Cardiac muscle cell (in vitro differentiated cells and primary cell): ENCODE measurements at regions not wholly inside any gene's neighbourhood (a gene's known extent, or its start where the extent isn't known, plus 50 kb on each side); places are given as distances from the start of the nearest gene placed in this dataset.

Experiments used
- DNase-seq, 2 donors: peaks; one replicate each; pipeline versions ENCODE4 v3.0.0 to v3.0.0-alpha.2; 2010 to 2017; ENCODE audit warnings: low read depth in 1 of 2, low spot score in 1 of 2
- H3K27ac ChIP-seq: fragments of 200-600 bp; sonication (generic); 2 replicates; pipeline ENCODE4 v1.5.1; 2016
- H3K27me3 ChIP-seq: fragments of 200-600 bp; sonication (generic); 2 replicates; pipeline ENCODE4 v1.6.0; 2016; ENCODE audit warnings: control low read depth
- H3K36me3 ChIP-seq: fragments of 200-600 bp; sonication (generic); 2 replicates; pipeline ENCODE4 v1.5.1; 2016; ENCODE audit warnings: control low read depth
- H3K4me1 ChIP-seq: fragments of 200-600 bp; sonication (generic); 2 replicates; pipeline ENCODE4 v1.8.1; 2017; ENCODE audit warnings: low read depth, mild to moderate bottlenecking, mixed run types
- H3K4me3 ChIP-seq: fragments of 200-600 bp; sonication (generic); 2 replicates; pipeline ENCODE4 v1.5.1; 2016; ENCODE audit warnings: mild to moderate bottlenecking
- H3K9me3 ChIP-seq: fragments of 200-600 bp; sonication (generic); 2 replicates; pipeline ENCODE4 v1.5.1; 2017; ENCODE audit warnings: low read depth, mild to moderate bottlenecking, control low read depth
- TF ChIP-seq, protein P1 (sequence below): IDR thresholded peaks from 2 replicates; pipeline ENCODE4 v1.5.1; 2012; ENCODE audit warnings: low read depth, mild to moderate bottlenecking, low read length

DNA sequence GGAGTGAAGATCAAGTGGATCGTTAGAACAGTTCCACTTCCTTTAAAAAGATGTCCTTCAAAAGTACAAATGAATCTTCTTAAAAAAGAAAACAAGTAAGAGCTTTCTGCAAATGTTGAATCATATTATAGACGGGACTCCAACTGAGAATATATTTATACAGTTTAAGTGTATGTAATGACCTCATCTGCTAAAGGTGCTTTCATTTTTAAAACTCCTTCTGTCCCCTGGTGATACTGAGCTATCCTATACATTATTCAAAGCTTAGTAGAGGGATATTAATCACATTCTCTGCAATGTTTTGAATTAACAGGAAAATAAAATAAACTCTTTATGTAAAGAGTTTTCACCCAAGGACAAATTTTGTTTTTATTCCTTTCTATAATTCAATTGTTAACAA lies 420.7 kb upstream of the SLC8A1 start:
- Histone ChIP-seq H3K36me3 (no peaks in the 10 kb centered on the region), H3K9me3 (no peaks in the 10 kb centered on the region), H3K4me3 (no peak overlapping the region), H3K27ac (no peak overlapping the region), H3K4me1 (no peaks in the 10 kb centered on the region), H3K27me3 (no peaks in the 10 kb centered on the region)
- DNase-seq = no peak
- TF ChIP-seq, protein P1, sequence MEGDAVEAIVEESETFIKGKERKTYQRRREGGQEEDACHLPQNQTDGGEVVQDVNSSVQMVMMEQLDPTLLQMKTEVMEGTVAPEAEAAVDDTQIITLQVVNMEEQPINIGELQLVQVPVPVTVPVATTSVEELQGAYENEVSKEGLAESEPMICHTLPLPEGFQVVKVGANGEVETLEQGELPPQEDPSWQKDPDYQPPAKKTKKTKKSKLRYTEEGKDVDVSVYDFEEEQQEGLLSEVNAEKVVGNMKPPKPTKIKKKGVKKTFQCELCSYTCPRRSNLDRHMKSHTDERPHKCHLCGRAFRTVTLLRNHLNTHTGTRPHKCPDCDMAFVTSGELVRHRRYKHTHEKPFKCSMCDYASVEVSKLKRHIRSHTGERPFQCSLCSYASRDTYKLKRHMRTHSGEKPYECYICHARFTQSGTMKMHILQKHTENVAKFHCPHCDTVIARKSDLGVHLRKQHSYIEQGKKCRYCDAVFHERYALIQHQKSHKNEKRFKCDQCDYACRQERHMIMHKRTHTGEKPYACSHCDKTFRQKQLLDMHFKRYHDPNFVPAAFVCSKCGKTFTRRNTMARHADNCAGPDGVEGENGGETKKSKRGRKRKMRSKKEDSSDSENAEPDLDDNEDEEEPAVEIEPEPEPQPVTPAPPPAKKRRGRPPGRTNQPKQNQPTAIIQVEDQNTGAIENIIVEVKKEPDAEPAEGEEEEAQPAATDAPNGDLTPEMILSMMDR = no peak

DNA sequence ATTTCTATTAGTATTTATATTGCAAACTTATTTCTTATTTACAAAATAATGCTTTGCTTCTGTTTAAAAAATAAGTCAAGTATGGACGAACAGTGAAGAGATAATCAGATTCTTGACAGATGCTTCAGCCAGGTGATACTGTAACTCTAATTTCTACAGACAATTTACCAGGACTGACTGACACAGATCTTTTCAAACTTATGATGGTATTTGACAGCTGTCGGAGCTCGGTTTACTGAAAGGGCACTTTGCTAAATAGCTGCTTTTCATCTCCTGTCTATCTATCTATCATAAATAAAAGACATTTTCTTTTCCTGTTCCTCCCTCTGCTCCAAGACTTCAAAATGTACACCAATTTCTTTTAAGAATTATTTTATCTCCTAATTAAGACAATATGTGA lies 422.5 kb upstream of the SLC8A1 start:
- Histone ChIP-seq H3K27ac (no peak overlapping the region), H3K4me3 (no peak overlapping the region), H3K36me3 (no peaks in the 10 kb centered on the region), H3K4me1 (no peaks in the 10 kb centered on the region), H3K27me3 (no peaks in the 10 kb centered on the region), H3K9me3 (no peaks in the 10 kb centered on the region)
- TF ChIP-seq, protein P1 = no peak
- no peak for DNase-seq

- H3K36me3 ChIP-seq = no peaks in the 10 kb centered on the region
- H3K9me3 ChIP-seq = no peaks in the 10 kb centered on the region
- no peak overlapping the region for H3K27ac ChIP-seq
- peak in 1 of 2 donors; percentile 8 for DNase-seq
- TF ChIP-seq, protein P1 = no peak
- no peaks in the 10 kb centered on the region for H3K4me1 ChIP-seq
- no peaks in the 10 kb centered on the region for H3K27me3 ChIP-seq
- no peak overlapping the region for H3K4me3 ChIP-seq
These were observed 425.9 kb upstream of the SLC8A1 start for GRCh38 chr2:40877734-40878288.

DNA sequence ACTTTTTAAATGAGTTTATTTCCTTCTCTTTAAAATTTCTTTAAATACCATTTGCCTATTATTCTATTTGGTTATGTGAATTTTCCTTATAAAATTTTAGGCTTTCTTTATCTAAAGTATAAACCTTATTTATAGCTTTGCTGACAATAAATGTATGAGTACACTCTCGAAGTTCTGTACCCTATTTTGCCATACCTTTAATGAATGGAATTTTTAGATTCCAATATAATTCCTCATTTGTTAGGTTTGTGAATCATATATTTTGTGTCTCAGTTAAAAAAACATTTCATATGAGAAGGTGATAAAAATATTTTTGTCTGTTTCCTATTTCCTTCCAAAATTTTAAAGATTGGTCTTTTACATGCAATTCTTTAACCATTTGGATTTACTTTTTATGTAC lies 427.4 kb upstream of the SLC8A1 start:
- DNase-seq = no peak
- H3K9me3 ChIP-seq = no peaks in the 10 kb centered on the region
- H3K27me3 ChIP-seq = no peaks in the 10 kb centered on the region
- H3K4me1 ChIP-seq = no peaks in the 10 kb centered on the region
- H3K27ac ChIP-seq = no peak overlapping the region
- H3K36me3 ChIP-seq = no peaks in the 10 kb centered on the region
- no peak overlapping the region for H3K4me3 ChIP-seq
- TF ChIP-seq, protein P1 = no peak

- Histone ChIP-seq H3K9me3 (no peaks in the 10 kb centered on the region), H3K4me1 (no peaks in the 10 kb centered on the region), H3K36me3 (no peaks in the 10 kb centered on the region), H3K27ac (no peak overlapping the region), H3K4me3 (no peak overlapping the region), H3K27me3 (no peaks in the 10 kb centered on the region)
- DNase-seq = no peak
- TF ChIP-seq, protein P1 = no peak
These were observed 434.2 kb upstream of the SLC8A1 start for GRCh38 chr2:40886100-40886499.

DNA sequence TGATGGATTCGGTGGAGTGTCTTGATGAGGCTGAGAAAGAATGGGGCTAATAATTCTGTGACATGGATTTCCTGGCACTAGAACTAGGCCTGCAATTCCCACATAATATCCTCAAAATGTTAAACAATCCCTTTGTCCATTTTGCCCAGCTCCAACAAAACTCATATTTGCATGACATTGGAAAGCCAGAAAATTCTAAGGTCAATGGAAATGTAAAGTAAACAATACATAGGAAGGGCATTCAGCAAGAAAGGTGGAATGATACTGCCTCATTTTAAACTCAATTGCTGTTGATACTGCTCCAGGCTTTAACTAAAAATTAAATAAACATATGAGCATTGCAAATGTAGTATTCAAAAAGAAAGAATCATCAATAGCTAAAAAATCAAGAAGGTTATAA lies 434.8 kb upstream of the SLC8A1 start:
- no peak for DNase-seq
- TF ChIP-seq, protein P1 = no peak
- no peaks in the 10 kb centered on the region for H3K9me3 ChIP-seq
- no peaks in the 10 kb centered on the region for H3K27me3 ChIP-seq
- H3K27ac ChIP-seq = no peak overlapping the region
- no peak overlapping the region for H3K4me3 ChIP-seq
- H3K4me1 ChIP-seq = no peaks in the 10 kb centered on the region
- H3K36me3 ChIP-seq = no peaks in the 10 kb centered on the region
